GM13976 (cell line): ENCODE measurements at regions not wholly inside any gene's neighbourhood (a gene's known extent, or its start where the extent isn't known, plus 50 kb on each side); places are given as distances from the start of the nearest gene placed in this dataset.
"Not testable (repeated sequence)": the region's sequence is repeated elsewhere in the genome, so short reads cannot be mapped to it uniquely, and the experiment has no call there.

ENCODE experiments used
- DNase-seq: peaks from one replicate; pipeline ENCODE4 v3.0.0; 2012; ENCODE audit warnings: low spot score
- CTCF ChIP-seq: IDR thresholded peaks from 2 replicates; pipeline ENCODE4 v1.5.1; 2012; ENCODE audit warnings: borderline replicate concordance, mild to moderate bottlenecking; ENCODE audit not compliant: insufficient read depth; ENCODE audit errors: extremely low read depth, missing control alignments, control extremely low read depth
- in situ Hi-C: fragments of 300-500 bp; cut with MboI; formaldehyde crosslinking; loops from one replicate; pipeline ENCODE4 v1.12.0; 2022; ENCODE audit warnings: low sequenced_read_pairs, mixed read lengths, inconsistent platforms; ENCODE audit not compliant: unreplicated experiment

DNA sequence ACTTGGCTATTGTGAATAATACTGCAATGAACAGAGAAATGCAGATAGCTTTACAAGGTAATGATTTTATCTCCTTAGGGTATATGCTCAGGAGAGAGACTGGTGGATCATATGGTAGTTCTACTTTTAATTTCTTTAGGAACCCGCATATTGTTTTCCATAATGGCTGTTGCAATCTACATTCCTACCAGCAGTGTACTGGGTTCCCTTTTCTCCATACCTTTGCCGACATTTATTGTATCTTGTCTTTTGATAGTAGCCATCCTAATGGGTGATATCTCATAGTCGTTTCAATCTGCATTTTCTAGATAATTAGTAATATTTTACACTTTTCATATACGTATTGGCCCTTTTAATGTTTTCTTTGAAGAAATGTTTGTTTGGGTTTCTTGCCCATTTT, 702.9 kb upstream of the ACVR2A start:
- TF ChIP-seq CTCF, result no peak
- in situ Hi-C loops, result no loop called here
- DNase-seq, result no peak

DNA sequence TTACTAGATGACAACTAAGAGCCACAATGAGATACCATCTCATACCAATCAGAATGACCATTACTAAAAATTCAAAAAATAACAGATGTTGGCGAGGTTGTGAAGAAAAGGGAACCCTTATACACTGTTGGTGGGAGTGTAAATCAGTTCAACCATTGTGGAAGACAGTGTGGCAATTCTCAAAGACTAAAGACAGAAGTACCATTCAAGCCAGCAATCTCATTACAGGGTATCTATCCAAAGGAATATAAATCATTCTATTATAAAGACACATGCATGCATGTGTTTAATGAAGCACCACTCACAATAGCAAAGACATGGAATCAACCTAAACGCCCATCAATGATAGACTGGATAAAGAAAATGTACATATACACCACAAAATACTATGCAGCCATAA, 705.1 kb upstream of the ACVR2A start:
- in situ Hi-C loops, DNase-seq: not testable (repeated sequence)

- DNase-seq, result no peak
- no peak for TF ChIP-seq CTCF
- in situ Hi-C loops, result no loop called here
Observed at GRCh38 chr2:147137711-147138110, 707.1 kb upstream of the ACVR2A start.

DNA sequence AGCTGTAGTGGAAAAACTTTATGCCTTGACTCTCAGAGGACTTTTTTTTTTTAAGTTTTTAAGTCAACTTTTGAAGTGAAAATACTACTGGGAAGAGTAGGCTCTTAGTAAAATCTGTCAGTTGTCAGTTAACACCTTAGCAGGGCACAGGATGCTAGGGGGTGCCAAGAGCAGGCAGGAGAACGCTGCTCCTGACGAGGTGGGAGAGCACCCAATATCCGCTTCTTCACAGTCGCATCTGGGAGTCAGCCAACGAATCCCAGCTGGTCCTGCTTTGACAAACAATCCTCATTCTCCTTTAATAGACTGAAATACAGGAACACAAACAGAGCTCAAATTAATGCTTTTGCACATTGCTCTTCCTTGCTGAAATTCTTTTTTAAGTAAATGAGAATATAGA, 709.5 kb upstream of the ACVR2A start:
- TF ChIP-seq CTCF, result no peak
- in situ Hi-C loops, result no loop called here
- DNase-seq, result no peak

- DNase-seq, result no peak
- in situ Hi-C loops, result no loop called here
- no peak for TF ChIP-seq CTCF
Observed at GRCh38 chr2:147133286-147133908, 711.4 kb upstream of the ACVR2A start.

GRCh38 chr2:147125145-147125544, 719.7 kb upstream of the ACVR2A start:
- in situ Hi-C loops, result no loop called here
- no peak for TF ChIP-seq CTCF
- no peak for DNase-seq

DNA sequence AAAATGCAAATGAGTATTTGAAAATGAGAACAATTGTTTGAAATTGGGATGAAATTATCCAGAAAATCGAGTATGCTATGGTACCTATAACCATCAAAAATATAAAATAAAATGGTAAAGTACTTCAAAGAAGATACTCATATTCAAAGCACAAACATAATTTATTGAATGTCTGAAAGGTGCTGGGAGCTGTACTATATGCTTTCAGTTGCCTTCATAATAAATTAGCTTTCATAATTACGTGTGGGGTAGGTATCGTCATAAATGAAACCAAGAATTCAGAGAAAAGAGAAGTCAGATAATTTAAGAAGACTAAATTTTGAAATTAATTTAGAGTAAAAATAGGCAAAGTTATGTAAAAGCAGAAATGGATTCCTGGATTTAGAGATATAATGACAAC, 721.9 kb upstream of the ACVR2A start:
- DNase-seq, result no peak
- TF ChIP-seq CTCF, result no peak
- in situ Hi-C loops, result no loop called here
